Gastrocnemius medialis (tissue), 4 donors: ENCODE measurements at regions not wholly inside any gene's neighbourhood (a gene's known extent, or its start where the extent isn't known, plus 50 kb on each side); places are given as distances from the start of the nearest gene placed in this dataset.

Experiments
- POLR2A ChIP-seq, 2 donors: fragments of 450-650 bp; IDR thresholded peaks; one replicate each; pipeline ENCODE4 v1.6.1; 2017; ENCODE audit warnings: antibody characterized with exemption in 2 of 2, mild to moderate bottlenecking in 2 of 2, moderate library complexity in 2 of 2
- TF ChIP-seq, protein P1 (sequence below), 5 experiments: fragments of 450-650 bp in 3 of 5; fragments of 200-600 bp in 2 of 5; sonication (generic) in 2 of 5; IDR thresholded peaks in 4 of 5; conservative IDR thresholded peaks in 1 of 5; 1 replicate in 4 of 5; 2 replicates in 1 of 5; pipeline ENCODE4 v1.5.1; 2016 to 2019; ENCODE audit warnings: antibody characterized with exemption in 5 of 5, mild to moderate bottlenecking in 3 of 5, moderate library complexity in 3 of 5

DNA sequence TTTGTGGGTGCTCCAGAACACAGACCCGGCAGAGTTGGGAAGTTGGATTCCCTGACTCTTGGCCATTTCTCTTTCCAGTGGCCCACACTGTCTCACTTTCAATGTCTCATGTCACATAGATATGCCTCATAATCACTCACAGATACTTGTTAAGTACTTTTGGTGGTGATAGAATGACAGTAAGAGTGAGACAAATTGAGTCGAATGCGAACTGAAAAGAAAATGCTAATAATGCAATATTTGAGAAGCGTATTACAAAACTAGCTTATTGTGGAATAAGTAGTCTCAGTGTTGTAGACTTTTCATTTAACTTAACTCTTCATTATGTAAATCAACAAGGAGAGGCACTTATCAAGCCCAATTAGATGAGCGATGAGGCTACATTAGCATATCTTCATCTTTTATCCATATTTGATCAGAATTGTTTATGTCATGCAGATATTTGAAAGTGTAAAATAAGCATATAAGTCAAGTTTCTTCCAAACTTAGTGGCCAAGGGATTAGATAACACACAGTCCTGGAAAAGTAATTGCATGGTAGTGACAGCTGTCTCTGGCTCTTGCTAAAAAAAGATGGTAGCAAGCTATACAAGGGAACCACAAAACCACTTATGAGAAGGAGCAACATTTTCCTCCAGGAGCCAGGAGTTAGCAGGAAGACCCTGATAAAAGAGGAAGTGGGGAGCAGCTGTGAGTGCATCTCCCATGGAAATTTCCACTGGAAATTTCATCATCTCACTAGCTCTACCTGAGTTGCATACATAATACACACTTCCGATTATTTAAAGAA, 243.6 kb downstream of the ARRDC4 start:
- TF ChIP-seq, protein P1, sequence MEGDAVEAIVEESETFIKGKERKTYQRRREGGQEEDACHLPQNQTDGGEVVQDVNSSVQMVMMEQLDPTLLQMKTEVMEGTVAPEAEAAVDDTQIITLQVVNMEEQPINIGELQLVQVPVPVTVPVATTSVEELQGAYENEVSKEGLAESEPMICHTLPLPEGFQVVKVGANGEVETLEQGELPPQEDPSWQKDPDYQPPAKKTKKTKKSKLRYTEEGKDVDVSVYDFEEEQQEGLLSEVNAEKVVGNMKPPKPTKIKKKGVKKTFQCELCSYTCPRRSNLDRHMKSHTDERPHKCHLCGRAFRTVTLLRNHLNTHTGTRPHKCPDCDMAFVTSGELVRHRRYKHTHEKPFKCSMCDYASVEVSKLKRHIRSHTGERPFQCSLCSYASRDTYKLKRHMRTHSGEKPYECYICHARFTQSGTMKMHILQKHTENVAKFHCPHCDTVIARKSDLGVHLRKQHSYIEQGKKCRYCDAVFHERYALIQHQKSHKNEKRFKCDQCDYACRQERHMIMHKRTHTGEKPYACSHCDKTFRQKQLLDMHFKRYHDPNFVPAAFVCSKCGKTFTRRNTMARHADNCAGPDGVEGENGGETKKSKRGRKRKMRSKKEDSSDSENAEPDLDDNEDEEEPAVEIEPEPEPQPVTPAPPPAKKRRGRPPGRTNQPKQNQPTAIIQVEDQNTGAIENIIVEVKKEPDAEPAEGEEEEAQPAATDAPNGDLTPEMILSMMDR (IDR thresholded peaks at IDR 0.05 in 4 of 5, conservative IDR thresholded peaks at IDR 0.05 in 1 of 5): no peak
- no peak for TF ChIP-seq POLR2A (IDR thresholded peaks at IDR 0.05)
